DMS53 treated with DMSO at 0.1 percent for 48 hours (cell line): ENCODE measurements at regions not wholly inside any gene's neighbourhood (a gene's known extent, or its start where the extent isn't known, plus 50 kb on each side); places are given as distances from the start of the nearest gene placed in this dataset.
"Not testable (repeated sequence)": the region's sequence is repeated elsewhere in the genome, so short reads cannot be mapped to it uniquely, and the experiment has no call there.

Source experiments
- DNase-seq: peaks from one replicate; lab custom pipeline; 2025; ENCODE audit not compliant: unreplicated experiment; lab: John Stamatoyannopoulos, UW

DNA sequence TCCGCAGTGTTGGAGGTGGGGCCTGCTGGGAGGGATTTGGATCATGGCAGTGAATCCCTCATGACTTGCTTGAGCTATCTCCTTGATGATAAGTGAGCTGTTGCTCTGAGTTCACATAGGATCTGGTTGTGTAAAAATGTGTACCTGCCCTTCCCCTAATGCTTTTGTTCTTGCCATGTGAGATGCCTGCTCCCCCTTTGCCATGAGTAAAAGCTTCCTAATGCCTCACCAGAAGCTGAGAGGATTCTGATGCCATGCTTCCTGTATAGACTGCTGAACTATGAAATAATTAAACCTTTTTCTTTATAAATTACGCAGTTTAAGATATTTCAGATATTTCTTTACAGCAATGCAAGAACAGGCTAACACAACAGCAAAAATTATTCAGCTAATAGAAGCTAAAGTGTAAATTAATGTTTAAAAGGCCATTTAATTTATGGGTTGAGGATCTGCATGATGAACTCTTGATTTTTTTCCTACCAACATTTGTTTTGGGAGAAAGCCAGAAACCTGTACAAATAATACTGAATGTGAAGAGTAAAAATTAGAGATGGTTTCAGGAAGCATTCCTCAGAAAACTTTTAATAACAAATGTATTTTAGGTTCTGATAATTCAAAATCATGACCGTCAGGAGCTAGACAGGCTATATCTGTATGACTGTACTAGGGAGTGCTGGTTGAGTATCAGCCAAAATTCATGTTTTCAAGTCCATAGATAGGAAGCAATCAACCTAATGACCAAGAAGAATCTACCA, 177.5 kb upstream of the GRIA4 start:
- DNase-seq = no peak

GRCh38 chr11:105429096-105429910, 180.6 kb upstream of the GRIA4 start:
- no peak for DNase-seq

GRCh38 chr11:105407101-105407500, 202.8 kb upstream of the GRIA4 start:
- no peak for DNase-seq

DNA sequence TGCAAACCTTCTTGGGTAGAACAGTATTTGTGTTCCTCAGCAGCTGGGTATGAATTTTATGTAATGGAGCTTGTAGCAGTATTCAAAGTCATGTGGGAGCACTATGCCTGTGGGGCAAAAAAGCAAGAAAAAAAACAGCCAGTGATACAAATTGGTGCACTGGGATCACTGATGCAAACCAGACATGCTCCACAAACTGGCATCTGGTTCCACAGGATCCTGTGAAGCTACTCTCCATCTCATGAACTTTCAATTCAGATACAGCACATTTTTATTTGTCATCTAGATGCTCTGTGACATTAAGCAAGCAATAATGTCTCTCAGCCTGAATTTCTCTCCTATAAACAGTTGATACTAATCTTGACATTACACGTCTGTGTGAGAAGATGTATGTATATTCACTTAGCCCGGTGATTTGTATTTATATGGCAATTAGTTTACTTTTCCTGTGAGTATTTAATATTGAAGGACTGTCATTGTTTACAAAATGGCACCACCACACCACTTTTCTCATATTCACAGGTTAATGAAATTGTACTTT, 208.5 kb upstream of the GRIA4 start:
- DNase-seq = no peak

- no peak for DNase-seq
Observed at GRCh38 chr11:105399511-105399910, 210.4 kb upstream of the GRIA4 start.

DNA sequence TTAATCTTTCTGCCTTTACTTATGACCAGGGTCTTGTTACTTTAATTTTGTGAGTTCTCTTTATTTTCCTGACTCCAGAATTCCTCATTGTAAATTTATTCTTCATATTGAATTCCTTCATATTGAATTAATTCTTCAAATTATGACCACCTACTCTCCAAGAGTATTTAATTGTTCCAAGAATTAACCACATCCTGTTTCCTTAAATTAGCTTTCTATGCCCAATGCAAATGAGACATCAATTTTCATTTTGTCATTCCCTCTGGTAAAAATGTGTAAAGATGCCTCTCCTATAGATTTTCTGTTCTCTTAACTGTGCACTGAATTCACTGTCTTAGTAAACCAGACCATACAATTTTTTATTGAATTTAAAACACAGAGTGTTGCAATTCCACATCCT, 211.2 kb upstream of the GRIA4 start:
- DNase-seq = no peak

DNA sequence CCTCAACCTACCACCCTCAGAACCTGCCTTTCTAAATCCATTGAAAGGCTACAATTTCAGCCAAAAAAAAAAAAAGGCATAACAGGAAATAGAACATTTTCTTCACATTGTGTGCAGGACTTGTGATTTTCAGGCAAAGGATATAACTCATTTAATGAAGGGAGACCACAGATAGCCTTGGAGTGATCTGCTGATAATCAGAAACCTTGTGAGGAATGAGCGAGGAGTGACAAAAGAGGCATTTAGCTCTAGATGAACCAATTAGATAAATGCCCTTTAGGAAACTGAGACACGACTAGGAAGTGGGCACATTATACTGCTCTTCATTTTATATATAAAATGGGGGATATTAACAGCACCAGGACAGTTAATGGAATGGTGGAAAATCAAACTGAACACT, 216.5 kb upstream of the GRIA4 start:
- no peak for DNase-seq

DNA sequence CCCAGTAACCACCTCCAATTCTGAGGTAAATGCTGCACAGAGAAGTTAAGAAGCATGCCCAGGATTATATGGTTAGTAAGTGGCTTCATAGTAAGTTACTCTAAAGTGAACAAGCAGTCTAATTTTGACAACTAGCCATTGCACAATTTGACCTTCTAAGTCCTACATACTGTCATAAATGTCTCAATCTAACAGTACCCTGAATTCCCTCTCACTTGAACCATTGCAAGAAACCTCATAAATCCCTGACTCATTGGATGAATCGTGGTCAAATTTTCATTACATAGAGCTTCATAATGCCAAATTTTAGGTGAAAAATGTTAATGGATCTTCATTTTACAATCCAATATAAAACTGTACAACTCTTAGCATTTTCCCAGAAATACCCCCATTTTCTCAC, 217.3 kb upstream of the GRIA4 start:
- no peak for DNase-seq

DNA sequence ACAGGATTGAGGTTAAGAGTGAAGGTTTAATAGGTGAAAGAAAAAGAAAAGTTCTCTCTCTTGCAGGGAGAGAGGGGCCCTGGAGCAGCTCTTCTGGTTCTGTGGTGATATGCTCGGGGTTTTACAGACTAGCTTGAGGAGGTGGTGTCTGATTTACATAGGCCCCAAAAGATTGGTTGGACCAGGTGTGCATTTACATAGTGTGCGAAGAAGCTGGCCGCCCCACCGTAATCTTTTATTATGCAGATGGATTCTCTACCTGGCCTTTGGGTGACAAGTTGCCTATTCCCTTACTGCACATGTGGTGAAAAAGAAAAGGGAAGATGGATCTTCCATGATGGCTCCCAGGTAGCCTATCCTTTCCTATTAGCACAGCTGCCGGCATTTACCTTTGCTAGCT, 219.9 kb upstream of the GRIA4 start:
- DNase-seq = no peak

DNA sequence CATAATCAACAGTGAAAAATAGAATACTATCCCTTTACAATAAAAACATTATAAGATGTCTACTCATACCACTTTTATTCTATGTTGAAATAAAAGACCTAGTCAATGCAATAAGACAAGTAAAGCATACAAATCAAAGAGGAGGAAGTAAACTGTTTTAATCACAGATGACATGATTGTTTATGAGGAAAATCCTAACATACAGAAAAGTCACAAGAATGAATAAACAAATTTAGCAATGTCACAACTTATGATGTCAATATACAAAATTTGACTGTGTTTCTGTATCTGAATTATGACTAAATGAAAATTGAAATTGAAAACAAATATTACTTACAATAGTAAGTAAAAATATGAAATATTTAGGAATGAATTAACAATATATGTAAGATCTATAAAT, 221.9 kb upstream of the GRIA4 start:
- DNase-seq = no peak

DNA sequence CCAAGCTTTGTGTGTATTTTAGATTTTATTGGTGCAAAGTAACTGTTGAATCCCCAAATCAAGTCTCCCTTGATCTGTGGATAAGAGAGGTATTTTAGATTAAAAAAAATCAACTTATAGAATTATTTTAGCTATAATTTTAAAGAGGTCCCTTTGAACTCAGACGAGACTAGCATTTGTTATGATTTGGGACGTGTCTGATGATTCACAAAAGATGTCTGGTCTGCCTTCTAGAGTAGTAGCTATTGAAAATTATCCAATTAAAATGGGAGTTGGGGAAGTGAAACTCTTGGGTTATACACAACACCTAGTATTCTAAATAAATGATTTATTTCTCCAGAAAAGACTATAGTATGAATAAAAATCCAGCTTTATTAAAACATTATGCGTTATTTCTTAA, 227.9 kb upstream of the GRIA4 start:
- no peak for DNase-seq

DNA sequence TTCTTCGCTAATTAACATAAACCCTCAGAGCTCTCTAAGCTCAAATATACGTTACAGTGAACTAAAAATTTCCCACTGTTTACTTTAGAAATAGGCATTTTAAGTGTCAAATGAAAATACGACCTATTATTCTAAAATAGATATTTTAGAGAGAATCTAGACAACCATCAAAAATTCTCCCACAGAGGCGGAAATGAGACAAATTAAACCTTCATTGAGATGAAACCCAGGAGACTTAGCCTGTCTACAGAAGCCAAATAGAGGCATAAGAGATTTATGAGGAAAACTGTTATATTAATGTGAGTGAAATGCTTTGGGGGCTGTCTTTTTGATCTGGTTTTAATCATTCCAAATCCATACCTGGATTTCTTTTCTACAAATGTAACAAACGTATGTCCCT, 232.0 kb upstream of the GRIA4 start:
- DNase-seq = no peak

GRCh38 chr11:105372206-105372605, 232.6 kb upstream of the CARD18 start:
- no peak for DNase-seq

GRCh38 chr11:105371311-105371710, 231.7 kb upstream of the CARD18 start:
- DNase-seq = no peak

- no peak for DNase-seq
Observed at GRCh38 chr11:105368711-105369110, 229.1 kb upstream of the CARD18 start.

DNA sequence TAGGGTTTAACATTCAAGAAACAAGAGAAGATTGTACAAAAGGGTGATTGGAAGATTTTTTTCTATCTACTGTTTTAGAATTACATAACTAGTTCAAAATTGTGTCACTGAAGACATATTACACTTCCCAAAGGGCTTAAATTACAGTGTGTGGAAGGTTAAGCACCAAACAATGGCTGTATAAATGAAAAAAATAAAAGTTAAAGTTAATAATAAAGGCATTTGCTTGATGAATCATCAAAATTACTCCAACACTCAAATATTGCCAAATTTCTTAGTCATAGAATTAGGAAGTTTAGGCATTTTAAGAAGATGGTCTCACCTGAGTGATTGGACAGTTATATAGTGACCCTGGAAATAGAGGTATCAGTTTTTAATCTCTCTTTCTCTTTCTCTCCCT, 227.6 kb upstream of the CARD18 start:
- no peak for DNase-seq

GRCh38 chr11:105361651-105362050, 222.1 kb upstream of the CARD18 start:
- peak; percentile 14 for DNase-seq

GRCh38 chr11:105357764-105358163, 218.2 kb upstream of the CARD18 start:
- DNase-seq = no peak

DNA sequence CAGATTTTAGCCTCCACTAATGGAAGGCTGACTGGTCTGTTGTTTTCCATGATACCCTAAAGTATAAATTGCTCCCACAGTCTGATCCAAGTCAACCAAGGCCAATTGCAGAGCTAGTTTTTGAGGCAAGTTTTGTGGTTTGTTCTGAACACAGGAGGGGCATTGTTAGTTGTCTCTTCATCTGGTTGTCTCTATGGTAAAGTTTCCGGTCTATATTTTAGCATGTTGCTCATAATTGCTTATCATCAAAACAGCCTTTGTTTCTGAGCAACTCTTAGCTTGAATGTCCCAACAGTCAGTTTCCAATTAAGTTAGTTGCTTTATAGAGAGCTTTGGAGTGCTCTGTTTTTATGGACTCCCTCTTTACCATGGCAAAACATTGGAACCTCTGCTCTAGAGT, 217.6 kb upstream of the CARD18 start:
- DNase-seq = no peak

- DNase-seq = not testable (repeated sequence)
Observed at GRCh38 chr11:105349867-105350266, 210.3 kb upstream of the CARD18 start.

GRCh38 chr11:105344938-105345337, 205.4 kb upstream of the CARD18 start:
- no peak for DNase-seq

DNA sequence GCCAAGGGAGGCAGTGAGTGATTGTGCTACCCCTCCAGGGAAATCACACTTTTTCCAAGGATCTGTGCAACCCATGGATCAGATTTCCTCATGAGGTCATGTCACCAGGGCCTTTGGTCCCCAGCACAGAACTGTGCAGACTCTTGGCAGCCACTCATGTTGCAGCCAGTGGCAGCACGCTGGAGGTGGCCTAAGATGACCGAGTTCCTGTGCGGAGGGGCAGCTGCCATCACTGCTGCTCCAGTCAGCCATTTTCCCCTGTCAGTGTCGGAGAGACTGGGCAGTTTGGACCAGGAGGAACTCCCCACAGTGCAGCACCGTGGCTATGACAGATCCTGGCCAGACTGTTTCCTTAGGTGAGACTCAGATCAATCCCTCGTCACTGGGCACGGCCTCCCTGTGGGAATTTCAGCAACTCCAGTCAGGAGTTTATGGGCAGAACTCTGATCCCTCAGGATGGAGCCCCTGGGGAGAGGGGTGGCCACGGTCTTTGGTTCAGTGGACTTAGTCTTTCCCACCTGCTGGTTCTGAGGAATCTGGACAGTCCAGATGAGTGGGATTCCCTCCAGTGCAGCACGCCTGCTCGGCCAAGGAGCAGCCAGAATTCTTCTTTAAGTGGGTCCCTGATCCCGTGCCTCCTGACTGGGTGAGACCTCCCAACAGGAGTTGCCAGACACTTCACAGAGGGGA, 194.6 kb upstream of the CARD18 start:
- no peak for DNase-seq
